Mammary epithelial cell (primary cell): ENCODE measurements at regions not wholly inside any gene's neighbourhood (a gene's known extent, or its start where the extent isn't known, plus 50 kb on each side); places are given as distances from the start of the nearest gene placed in this dataset.

Source experiments
- EZH2 ChIP-seq: IDR thresholded peaks from 2 replicates; pipeline ENCODE4 v1.6.1; 2012; ENCODE audit warnings: low read length, inconsistent platforms, borderline replicate concordance
- TF ChIP-seq, protein P1 (sequence below), 2 donors: IDR thresholded peaks in 1 of 2; conservative IDR thresholded peaks in 1 of 2; 2 replicates each; pipeline ENCODE4 v1.5.1; 2011 to 2012; ENCODE audit warnings: inconsistent platforms in 2 of 2, low read length in 2 of 2, mild to moderate bottlenecking in 2 of 2, control low read depth in 1 of 2, low read depth in 1 of 2; ENCODE audit not compliant: insufficient read depth in 1 of 2; ENCODE audit errors: extremely low read depth in 1 of 2

DNA sequence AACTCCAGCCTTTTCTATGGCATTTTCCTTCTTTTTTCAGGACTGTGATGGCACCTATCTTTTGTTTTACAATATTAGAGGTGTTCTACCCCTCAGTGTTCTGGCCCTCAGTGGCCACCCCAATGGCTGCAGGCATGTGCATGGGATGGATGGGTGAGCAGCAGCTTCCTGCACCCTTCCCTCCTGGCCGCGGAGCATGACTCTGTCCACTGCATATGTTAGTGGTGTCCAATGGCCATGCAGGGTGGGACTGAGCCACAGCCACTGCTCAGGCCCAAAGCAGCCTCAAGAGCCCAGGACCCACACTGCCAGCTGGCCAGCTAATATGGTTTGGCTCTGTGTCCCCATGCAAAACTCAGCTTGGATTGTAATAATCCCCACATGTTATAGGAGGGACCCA lies 1032.3 kb upstream of the FBXO33 start:
- TF ChIP-seq, protein P1, sequence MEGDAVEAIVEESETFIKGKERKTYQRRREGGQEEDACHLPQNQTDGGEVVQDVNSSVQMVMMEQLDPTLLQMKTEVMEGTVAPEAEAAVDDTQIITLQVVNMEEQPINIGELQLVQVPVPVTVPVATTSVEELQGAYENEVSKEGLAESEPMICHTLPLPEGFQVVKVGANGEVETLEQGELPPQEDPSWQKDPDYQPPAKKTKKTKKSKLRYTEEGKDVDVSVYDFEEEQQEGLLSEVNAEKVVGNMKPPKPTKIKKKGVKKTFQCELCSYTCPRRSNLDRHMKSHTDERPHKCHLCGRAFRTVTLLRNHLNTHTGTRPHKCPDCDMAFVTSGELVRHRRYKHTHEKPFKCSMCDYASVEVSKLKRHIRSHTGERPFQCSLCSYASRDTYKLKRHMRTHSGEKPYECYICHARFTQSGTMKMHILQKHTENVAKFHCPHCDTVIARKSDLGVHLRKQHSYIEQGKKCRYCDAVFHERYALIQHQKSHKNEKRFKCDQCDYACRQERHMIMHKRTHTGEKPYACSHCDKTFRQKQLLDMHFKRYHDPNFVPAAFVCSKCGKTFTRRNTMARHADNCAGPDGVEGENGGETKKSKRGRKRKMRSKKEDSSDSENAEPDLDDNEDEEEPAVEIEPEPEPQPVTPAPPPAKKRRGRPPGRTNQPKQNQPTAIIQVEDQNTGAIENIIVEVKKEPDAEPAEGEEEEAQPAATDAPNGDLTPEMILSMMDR (conservative IDR thresholded peaks at IDR 0.05 in 1 of 2, IDR thresholded peaks at IDR 0.05 in 1 of 2; ENCODE audit: extremely low read depth in 1 of 2, insufficient read depth in 1 of 2, low read depth in 1 of 2, low read length in 2 of 2) = no peak
- TF ChIP-seq EZH2 = no peak
